GM21423 (cell line): ENCODE measurements at regions not wholly inside any gene's neighbourhood (a gene's known extent, or its start where the extent isn't known, plus 50 kb on each side); places are given as distances from the start of the nearest gene placed in this dataset.
A peak's percentile ranks its signal among the peaks of the same experiment; 100 is the strongest.
"Not testable (repeated sequence)": the region's sequence is repeated elsewhere in the genome, so short reads cannot be mapped to it uniquely, and the experiment has no call there.

ENCODE experiments used
- ATAC-seq: cut with Tn5 transposase; IDR thresholded peaks from one replicate; pipeline ENCODE4 v1.9.1; 2021; ENCODE audit warnings: mild to moderate bottlenecking, moderate library complexity; ENCODE audit not compliant: unreplicated experiment

- no peak for ATAC-seq
These were observed 108.1 kb downstream of the ZFAND4 start for GRCh38 chr10:45564303-45564959.

- no peak for ATAC-seq
These were observed 110.6 kb downstream of the ZFAND4 start for GRCh38 chr10:45561952-45562351.

DNA sequence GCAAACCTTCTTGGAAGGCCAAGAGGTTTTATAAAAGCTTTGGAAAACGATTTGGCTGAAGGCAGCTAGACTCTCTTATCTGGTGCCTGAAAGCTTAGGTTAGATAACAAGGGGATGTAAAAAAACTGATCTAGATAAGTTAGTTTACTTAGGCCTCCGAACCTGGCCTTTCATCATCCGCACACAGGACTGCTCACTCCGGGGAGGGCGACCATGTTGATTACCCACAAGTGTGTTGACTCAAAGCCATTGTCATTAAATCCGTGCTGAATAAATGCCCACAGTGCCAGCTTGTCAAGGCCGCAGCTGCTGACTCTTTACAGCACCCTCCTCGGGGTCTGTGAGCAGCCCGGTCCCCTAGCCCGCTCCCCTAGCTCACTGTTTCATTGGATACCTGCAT lies 112.3 kb downstream of the ZFAND4 start:
- ATAC-seq: no peak

GRCh38 chr10:45558425-45558824 lies 114.1 kb downstream of the ZFAND4 start:
- ATAC-seq: no peak

DNA sequence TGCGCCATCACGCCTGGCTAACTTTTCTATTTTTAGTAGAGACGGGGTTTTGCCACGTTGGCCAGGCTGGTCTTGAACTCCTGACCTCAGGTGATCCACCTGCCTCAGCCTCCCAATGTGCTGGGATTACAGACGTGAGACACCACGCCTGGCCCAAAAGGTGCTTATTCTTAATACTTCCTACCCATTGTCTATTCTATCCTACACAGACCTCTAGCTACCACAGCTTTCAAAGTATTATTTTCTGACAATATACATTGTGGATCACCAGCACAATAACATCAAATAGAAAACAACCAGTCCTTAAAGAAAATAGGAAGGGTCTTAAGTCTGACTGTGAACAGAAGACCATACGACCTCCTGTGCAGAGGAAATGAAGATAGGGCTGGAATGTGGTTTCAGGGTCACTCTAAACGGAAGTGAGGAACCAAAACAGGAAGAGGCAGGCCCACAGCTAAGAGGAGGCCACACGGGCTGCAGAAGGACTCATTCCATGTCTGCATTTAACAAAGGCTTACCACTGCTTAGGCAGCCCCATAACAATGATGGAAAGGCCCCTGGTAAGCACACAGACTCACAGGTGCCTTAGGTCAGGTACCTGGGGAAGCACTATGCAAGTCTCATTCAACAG lies 115.2 kb downstream of the ZFAND4 start:
- peak; percentile 70 for ATAC-seq

DNA sequence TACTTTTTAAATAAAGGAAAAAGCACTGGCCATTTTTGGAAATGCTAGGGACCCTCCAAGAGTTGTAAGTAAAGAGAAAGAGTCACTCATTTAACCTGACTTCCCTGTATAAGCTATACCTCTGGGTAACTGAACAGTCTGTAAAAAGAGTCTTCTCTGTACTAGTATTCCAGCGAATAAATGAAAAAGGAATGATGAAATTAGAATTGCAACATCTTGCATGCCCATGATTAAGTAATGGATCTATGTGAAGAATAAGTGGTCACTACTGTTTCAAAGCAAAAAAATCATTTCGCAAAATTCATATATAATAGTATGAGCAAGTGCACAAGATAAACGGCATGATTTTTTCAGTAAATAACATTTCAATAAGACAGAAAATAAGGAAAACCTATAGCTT lies 116.8 kb downstream of the ZFAND4 start:
- ATAC-seq: no peak

DNA sequence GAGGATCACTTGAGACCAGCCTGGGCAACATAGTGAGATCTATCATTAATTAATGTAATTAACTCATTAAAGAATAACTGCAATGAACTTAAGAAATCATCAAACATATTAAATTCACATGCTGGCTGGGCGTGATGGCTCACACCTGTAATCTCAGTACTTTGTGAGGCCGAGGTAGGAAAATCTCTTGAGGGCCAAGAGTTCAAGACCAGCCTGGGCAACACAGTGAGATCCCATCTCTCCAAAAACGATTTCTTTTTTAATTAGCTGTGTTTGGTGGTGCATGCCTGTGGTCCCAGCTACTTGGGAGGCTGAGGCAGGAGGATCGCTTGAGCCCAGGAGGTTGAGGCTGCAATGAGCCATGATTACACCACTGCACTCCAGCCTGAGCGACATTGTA lies 117.2 kb downstream of the ZFAND4 start:
- not testable (repeated sequence) for ATAC-seq

DNA sequence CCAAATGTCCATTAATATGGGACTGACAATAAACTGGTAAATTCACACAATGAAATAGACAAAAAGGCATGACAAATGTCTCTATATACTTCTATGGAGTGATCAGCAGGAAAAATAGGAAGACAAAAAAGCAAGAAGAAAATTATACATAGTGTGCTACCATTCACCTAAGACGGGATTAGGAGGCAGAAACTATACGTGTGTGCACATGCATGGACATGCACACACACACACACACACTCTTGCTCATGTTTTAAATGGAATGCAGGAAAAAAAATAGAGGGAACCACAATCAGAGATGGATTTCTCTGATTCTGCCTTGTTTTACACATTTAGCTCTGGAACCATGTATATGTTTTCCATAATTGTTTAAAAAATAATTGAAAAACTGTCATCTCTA lies 119.0 kb downstream of the ZFAND4 start:
- no peak for ATAC-seq

- ATAC-seq: peak; percentile 54
These were observed 119.4 kb downstream of the ZFAND4 start for GRCh38 chr10:45553155-45553554.

DNA sequence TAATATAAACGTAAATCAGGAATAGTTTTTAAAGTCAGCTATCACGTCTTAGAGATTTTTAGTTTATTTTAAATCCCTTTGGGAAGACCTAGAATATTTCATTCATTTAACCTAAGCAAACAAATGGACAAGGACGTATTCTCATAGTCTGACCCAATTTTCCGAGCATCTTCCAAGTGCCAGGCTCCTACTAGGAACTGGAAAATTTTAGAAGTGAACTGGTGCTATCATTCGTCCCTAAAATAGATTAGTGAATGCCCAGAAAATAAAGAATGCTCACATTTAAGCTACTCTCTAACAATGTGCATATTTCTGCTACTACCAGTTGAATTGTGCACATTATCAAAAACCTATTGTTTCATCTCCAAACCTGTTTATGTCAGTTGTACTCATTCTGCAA lies 120.1 kb downstream of the ZFAND4 start:
- no peak for ATAC-seq

DNA sequence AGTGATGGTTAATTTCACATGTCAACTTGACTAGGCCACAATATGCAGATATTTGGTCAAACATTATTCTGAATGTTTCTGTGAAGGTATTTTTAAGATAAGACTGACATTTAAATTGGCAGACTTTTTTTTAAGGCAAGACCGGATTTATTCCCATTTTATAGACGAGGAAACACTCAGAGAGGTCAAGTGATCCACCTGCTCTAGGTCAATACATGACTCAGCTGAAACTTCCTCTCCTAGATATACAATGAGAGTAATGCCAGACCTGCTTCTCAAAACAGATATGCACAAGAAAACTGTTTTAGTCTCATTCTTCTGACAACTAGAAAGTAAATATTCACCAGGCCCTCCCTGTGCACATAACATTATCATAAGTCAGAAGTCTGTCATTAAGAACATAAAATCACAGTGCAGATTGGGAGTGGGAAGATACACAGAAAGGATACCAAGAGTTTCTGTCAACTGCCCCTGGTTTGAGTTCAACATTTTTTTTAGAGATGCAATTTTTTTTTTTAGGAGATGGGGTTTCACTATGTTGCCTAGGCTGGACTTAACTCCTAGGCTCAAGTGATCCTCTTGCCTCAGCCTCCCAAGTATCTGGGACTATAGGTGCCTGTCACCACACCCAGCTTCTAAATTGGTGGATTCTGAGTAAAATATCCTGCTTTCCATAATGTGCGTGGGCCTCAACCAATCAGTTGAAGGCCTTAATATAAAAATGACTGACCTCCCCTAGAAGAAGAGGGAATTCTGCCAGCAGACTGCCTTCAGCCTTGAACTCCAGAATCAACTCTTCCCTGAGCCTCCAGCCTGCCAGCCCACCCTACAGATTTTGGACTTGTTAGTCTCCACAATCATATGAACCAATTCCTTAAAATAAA lies 121.4 kb downstream of the ZFAND4 start:
- ATAC-seq: no peak

DNA sequence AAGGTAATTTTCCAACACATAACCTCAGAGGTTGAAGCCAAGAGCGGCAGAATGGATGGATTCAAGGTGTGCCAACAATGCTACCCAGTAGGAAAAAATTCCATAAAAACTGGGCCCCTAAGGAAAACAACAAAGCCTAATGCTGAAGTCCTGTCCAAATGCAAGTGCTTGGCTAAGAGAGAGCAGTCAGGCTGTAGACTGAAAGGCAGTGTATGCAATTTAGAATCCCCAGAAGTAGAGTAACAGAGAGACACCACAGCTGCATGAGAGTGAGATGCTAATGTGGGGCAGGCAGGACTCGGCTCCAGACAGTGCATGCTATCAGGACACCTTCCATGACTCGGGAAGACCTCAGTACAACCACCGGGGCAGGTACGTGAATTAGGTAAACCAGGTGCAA lies 124.5 kb downstream of the ZFAND4 start:
- ATAC-seq: no peak

GRCh38 chr10:45547207-45547606 lies 125.4 kb downstream of the ZFAND4 start:
- ATAC-seq: no peak

DNA sequence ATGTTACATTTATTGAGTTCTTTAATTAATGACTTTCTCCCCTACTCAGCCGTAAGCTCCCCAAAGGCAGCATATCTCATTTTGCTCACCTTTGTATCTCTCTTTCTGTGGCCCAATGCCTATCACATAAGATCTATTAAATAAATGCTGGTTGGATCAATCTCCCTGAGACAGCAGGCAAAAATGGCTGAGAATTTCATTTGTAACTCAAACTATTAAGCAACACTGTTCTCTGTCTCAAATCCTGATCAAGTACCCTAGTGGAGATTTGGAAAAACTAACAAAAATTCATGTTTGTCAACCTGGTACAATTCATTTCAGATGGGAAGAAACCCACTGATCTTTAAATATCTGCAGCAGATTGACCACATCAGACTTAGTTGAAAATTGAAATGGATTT lies 127.4 kb downstream of the ZFAND4 start:
- ATAC-seq: no peak

- no peak for ATAC-seq
These were observed 128.4 kb downstream of the ZFAND4 start for GRCh38 chr10:45544191-45544590.

DNA sequence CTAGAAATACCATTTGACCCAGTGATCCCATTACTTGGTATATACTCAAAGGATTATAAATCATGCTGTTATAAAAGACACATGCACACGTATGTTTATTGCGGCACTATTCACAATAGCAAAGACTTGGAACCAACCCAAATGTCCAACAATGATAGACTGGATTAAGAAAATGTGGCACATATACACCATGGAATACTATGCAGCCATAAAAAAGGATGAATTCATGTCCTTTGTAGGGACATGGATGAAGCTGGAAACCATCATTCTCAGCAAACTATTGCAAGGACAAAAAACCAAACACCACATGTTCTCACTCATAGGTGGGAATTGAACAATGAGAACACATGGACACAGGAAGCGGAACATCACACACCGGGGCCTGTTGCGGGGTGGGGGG lies 131.5 kb downstream of the ZFAND4 start:
- not testable (repeated sequence) for ATAC-seq

DNA sequence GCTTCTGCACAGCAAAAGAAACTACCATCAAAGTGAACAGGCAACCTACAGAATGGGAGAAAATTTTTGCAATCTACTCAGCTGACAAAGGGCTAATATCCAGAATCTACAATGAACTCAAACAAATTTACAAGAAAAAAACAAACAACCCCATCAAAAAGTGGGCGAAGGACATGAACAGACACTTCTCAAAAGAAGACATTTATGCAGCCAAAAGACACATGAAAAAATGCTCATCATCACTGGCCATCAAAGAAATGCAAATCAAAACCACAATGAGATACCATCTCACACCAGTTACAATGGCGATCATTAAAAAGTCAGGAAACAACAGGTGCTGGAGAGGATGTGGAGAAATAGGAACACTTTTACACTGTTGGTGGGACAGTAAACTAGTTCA lies 132.0 kb downstream of the ZFAND4 start:
- not testable (repeated sequence) for ATAC-seq

GRCh38 chr10:45539569-45539968 lies 133.0 kb downstream of the ZFAND4 start:
- ATAC-seq: not testable (repeated sequence)

- no peak for ATAC-seq
These were observed 138.0 kb downstream of the ZFAND4 start for GRCh38 chr10:45534572-45534971.

DNA sequence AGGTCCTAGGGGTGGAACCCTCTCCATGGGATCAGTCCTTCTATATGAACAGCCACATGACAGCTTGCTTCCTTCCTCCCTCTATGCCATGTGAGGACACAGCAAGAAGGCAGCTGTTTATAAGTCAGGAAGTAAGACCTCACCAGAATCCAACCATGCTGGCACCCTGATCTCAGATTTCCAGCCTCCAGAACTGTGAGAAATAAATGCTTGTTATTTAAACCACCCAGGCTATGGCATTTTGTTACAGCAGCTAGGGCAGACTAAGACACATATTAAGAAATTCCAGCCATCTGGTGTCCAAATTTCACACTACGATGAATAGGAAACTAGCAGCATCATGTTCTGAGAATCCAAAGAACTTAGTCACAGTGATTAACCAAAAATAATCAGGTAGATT lies 140.1 kb downstream of the ZFAND4 start:
- no peak for ATAC-seq

GRCh38 chr10:45526309-45526905 lies 146.2 kb downstream of the ZFAND4 start:
- ATAC-seq: no peak
